Mesenchymal stem cell (in vitro differentiated cells and primary cell): ENCODE measurements at regions not wholly inside any gene's neighbourhood (a gene's known extent, or its start where the extent isn't known, plus 50 kb on each side); places are given as distances from the start of the nearest gene placed in this dataset.

Experiments
- DNase-seq: peaks from one replicate; pipeline ENCODE4 v3.0.0-alpha.2; 2013
- H2AFZ ChIP-seq: one replicate; pipeline ENCODE4 v1.6.1; 2013; ENCODE audit warnings: low read depth, mild to moderate bottlenecking, control low read depth, inconsistent platforms, low read length, moderate library complexity
- H2AK5ac ChIP-seq: 2 replicates; pipeline ENCODE4 v1.6.1; 2013; ENCODE audit warnings: low read length, moderate library complexity, mild to moderate bottlenecking, inconsistent platforms; ENCODE audit not compliant: severe bottlenecking
- H2BK120ac ChIP-seq: one replicate; pipeline ENCODE4 v1.6.1; 2013; ENCODE audit warnings: low read depth, mild to moderate bottlenecking, inconsistent platforms, low read length, moderate library complexity
- H2BK12ac ChIP-seq, 2 experiments: one replicate each; pipeline ENCODE4 v1.6.1; 2013; ENCODE audit warnings: inconsistent platforms in 2 of 2, low read length in 2 of 2, mild to moderate bottlenecking in 2 of 2, moderate library complexity in 2 of 2, control low read depth in 1 of 2
- H2BK15ac ChIP-seq: one replicate; pipeline ENCODE4 v1.6.1; 2013; ENCODE audit warnings: mild to moderate bottlenecking, low read depth, inconsistent platforms; ENCODE audit not compliant: poor library complexity, severe bottlenecking
- H2BK5ac ChIP-seq: 2 replicates; pipeline ENCODE4 v1.6.1; 2013; ENCODE audit warnings: low read depth, mild to moderate bottlenecking, low read length, control low read depth, inconsistent platforms; ENCODE audit not compliant: poor library complexity, severe bottlenecking
- H3K14ac ChIP-seq, 2 experiments: one replicate each; pipeline ENCODE4 v1.6.1; 2013; ENCODE audit warnings: inconsistent platforms in 2 of 2, low read length in 2 of 2, control low read depth in 1 of 2, mild to moderate bottlenecking in 1 of 2, moderate library complexity in 1 of 2
- H3K18ac ChIP-seq, 2 experiments: one replicate each; pipeline ENCODE4 v1.6.1; 2013; ENCODE audit warnings: inconsistent platforms in 2 of 2, low read length in 2 of 2, control low read depth in 1 of 2, low read depth in 1 of 2, mild to moderate bottlenecking in 1 of 2
- H3K23ac ChIP-seq, 2 experiments: one replicate each; pipeline ENCODE4 v1.6.1; 2013; ENCODE audit warnings: inconsistent platforms in 2 of 2, low read length in 2 of 2, mild to moderate bottlenecking in 2 of 2, moderate library complexity in 2 of 2, control low read depth in 1 of 2
- H3K27ac ChIP-seq: 2 replicates; pipeline ENCODE4 v1.5.1; 2013; ENCODE audit warnings: mild to moderate bottlenecking, moderate library complexity, low read length, control low read depth, inconsistent platforms; ENCODE audit not compliant: poor library complexity, severe bottlenecking
- H3K27me3 ChIP-seq, 2 experiments: 2 replicates each; pipeline versions ENCODE4 v1.6.1 to v1.7.0; 2013; ENCODE audit warnings: low read length in 2 of 2, mild to moderate bottlenecking in 2 of 2, moderate library complexity in 2 of 2, control low read depth in 1 of 2, inconsistent platforms in 1 of 2; ENCODE audit not compliant: control insufficient read depth in 1 of 2, insufficient read depth in 1 of 2
- H3K36me3 ChIP-seq, 2 experiments: 2 replicates each; pipeline versions ENCODE4 v1.6.1 to v1.7.0; 2013; ENCODE audit warnings: low read length in 2 of 2, control low read depth in 1 of 2, inconsistent platforms in 1 of 2, low read depth in 1 of 2, mild to moderate bottlenecking in 1 of 2; ENCODE audit not compliant: insufficient read depth in 2 of 2, control insufficient read depth in 1 of 2
- H3K4ac ChIP-seq, 2 experiments: one replicate each; pipeline ENCODE4 v1.6.1; 2013; ENCODE audit warnings: inconsistent platforms in 2 of 2, low read length in 2 of 2, mild to moderate bottlenecking in 2 of 2, moderate library complexity in 2 of 2, control low read depth in 1 of 2, low read depth in 1 of 2
- H3K4me1 ChIP-seq: 2 replicates; pipeline ENCODE4 v1.6.1; 2013; ENCODE audit warnings: low read depth, low read length, control low read depth; ENCODE audit not compliant: control insufficient read depth, insufficient read depth
- H3K4me2 ChIP-seq: 2 replicates; pipeline ENCODE4 v1.6.1; 2013; ENCODE audit warnings: low read length, mild to moderate bottlenecking, inconsistent platforms; ENCODE audit not compliant: poor library complexity, severe bottlenecking
- H3K4me3 ChIP-seq, 2 experiments: 2 replicates each; pipeline versions ENCODE4 v1.5.1 to v1.7.0; 2013; ENCODE audit warnings: low read length in 2 of 2, mild to moderate bottlenecking in 2 of 2, control low read depth in 1 of 2, low read depth in 1 of 2; ENCODE audit not compliant: insufficient read depth in 1 of 2
- H3K79me1 ChIP-seq: replicated peaks from 2 replicates; pipeline ENCODE4 v1.6.1; 2013; ENCODE audit warnings: mild to moderate bottlenecking, control low read depth, low read length, inconsistent platforms; ENCODE audit not compliant: poor library complexity, severe bottlenecking
- H3K9ac ChIP-seq: 2 replicates; pipeline ENCODE4 v1.7.0; 2013; ENCODE audit warnings: mild to moderate bottlenecking, low read length, moderate library complexity
- H3K9me3 ChIP-seq: 2 replicates; pipeline ENCODE4 v1.7.0; 2013; ENCODE audit warnings: mild to moderate bottlenecking, low read length; ENCODE audit not compliant: control insufficient read depth
- H4K8ac ChIP-seq: one replicate; pipeline ENCODE4 v1.6.1; 2013; ENCODE audit warnings: inconsistent platforms, mild to moderate bottlenecking, low read length, moderate library complexity
- H4K91ac ChIP-seq: one replicate; pipeline ENCODE4 v1.6.1; 2013; ENCODE audit warnings: mild to moderate bottlenecking, low read length, inconsistent platforms
- WGBS: methylation state at CpG from one replicate; pipeline ENCODE4 v1.1.7; 2013; ENCODE audit warnings: mixed read lengths; 5-methylcytosine and 5-hydroxymethylcytosine counted together

GRCh38 chr4:64822405-64822804 lies 413.2 kb upstream of the TECRL start:
- H2BK15ac ChIP-seq: no peak overlapping the region
- H2BK120ac ChIP-seq: no peak overlapping the region
- H2AK5ac ChIP-seq: no peak overlapping the region
- H3K4me2 ChIP-seq: no peak overlapping the region
- H3K4ac ChIP-seq: no peak overlapping the region
- no peak overlapping the region for H4K91ac ChIP-seq
- H3K23ac ChIP-seq: no peak overlapping the region
- no peak overlapping the region for H3K18ac ChIP-seq
- no peak overlapping the region for H2AFZ ChIP-seq
- no peaks in the 10 kb centered on the region for H3K79me1 ChIP-seq
- H3K9ac ChIP-seq: no peak overlapping the region
- H4K8ac ChIP-seq: no peak overlapping the region
- no peak overlapping the region for H2BK5ac ChIP-seq
- H2BK12ac ChIP-seq: no peak overlapping the region
- DNase-seq: no peak
- no peaks in the 10 kb centered on the region for H3K4me1 ChIP-seq
- H3K14ac ChIP-seq: no peak overlapping the region
- H3K27ac ChIP-seq: no peak overlapping the region
- no peaks in the 10 kb centered on the region for H3K36me3 ChIP-seq
- peaks cover 4% of the 10 kb centered on the region for H3K9me3 ChIP-seq
- H3K27me3 ChIP-seq: no peaks in the 10 kb centered on the region
- H3K4me3 ChIP-seq: no peak overlapping the region

GRCh38 chr4:64821219-64821976 lies 412.1 kb upstream of the TECRL start:
- no peak overlapping the region for H4K91ac ChIP-seq
- H3K27me3 ChIP-seq: no peaks in the 10 kb centered on the region
- no peak overlapping the region for H3K27ac ChIP-seq
- H2BK120ac ChIP-seq: no peak overlapping the region
- H3K9ac ChIP-seq: no peak overlapping the region
- no peak overlapping the region for H2BK15ac ChIP-seq
- no peak overlapping the region for H2AK5ac ChIP-seq
- H3K36me3 ChIP-seq: no peaks in the 10 kb centered on the region
- H3K79me1 ChIP-seq: no peaks in the 10 kb centered on the region
- no peak overlapping the region for H2AFZ ChIP-seq
- no peak overlapping the region for H3K4me3 ChIP-seq
- no peak overlapping the region for H3K4ac ChIP-seq
- H3K4me2 ChIP-seq: no peak overlapping the region
- H3K14ac ChIP-seq: no peak overlapping the region
- DNase-seq: no peak
- H2BK5ac ChIP-seq: no peak overlapping the region
- WGBS: 86% methylated on average over 2 of the region's 6 CpGs
- H3K4me1 ChIP-seq: no peaks in the 10 kb centered on the region
- H2BK12ac ChIP-seq: no peak overlapping the region
- H3K23ac ChIP-seq: no peak overlapping the region
- peaks cover 4% of the 10 kb centered on the region for H3K9me3 ChIP-seq
- H4K8ac ChIP-seq: no peak overlapping the region
- no peak overlapping the region for H3K18ac ChIP-seq

- Histone ChIP-seq H2AFZ (no peak overlapping the region), H2BK120ac (no peak overlapping the region), H3K27ac (no peak overlapping the region)
Measured at GRCh38 chr4:64814616-64815015, 405.4 kb upstream of the TECRL start.

GRCh38 chr4:64807821-64808220 lies 398.6 kb upstream of the TECRL start:
- H4K91ac ChIP-seq: no peak overlapping the region
- no peak overlapping the region for H2BK5ac ChIP-seq
- H3K4ac ChIP-seq: no peak overlapping the region
- H3K18ac ChIP-seq: no peak overlapping the region
- no peak for DNase-seq
- H2AFZ ChIP-seq: no peak overlapping the region
- no peak overlapping the region for H3K27ac ChIP-seq
- WGBS: no CpG with 5 or more reads among the region's 2 CpGs
- H2BK15ac ChIP-seq: no peak overlapping the region
- no peak overlapping the region for H3K14ac ChIP-seq
- no peak overlapping the region for H2BK120ac ChIP-seq
- H2AK5ac ChIP-seq: no peak overlapping the region
- H3K27me3 ChIP-seq: no peaks in the 10 kb centered on the region
- H3K4me3 ChIP-seq: no peak overlapping the region
- H2BK12ac ChIP-seq: no peak overlapping the region
- no peaks in the 10 kb centered on the region for H3K79me1 ChIP-seq
- H3K9ac ChIP-seq: no peak overlapping the region
- no peaks in the 10 kb centered on the region for H3K36me3 ChIP-seq
- no peak overlapping the region for H3K23ac ChIP-seq
- no peak overlapping the region for H4K8ac ChIP-seq
- H3K4me2 ChIP-seq: no peak overlapping the region
- H3K4me1 ChIP-seq: no peaks in the 10 kb centered on the region
- H3K9me3 ChIP-seq: no peaks in the 10 kb centered on the region

More at GRCh38 chr4:64814616-64815015, 405.4 kb upstream of the TECRL start:
- no peak overlapping the region for H4K8ac ChIP-seq
- H3K14ac ChIP-seq: no peak overlapping the region
- no peak overlapping the region for H2BK15ac ChIP-seq
- H3K23ac ChIP-seq: no peak overlapping the region
- no peak overlapping the region for H2BK5ac ChIP-seq
- H3K4me3 ChIP-seq: no peak overlapping the region
- H2BK12ac ChIP-seq: no peak overlapping the region
- H2AK5ac ChIP-seq: no peak overlapping the region
- H3K4ac ChIP-seq: no peak overlapping the region
- no peaks in the 10 kb centered on the region for H3K9me3 ChIP-seq
- no peaks in the 10 kb centered on the region for H3K4me1 ChIP-seq
- DNase-seq: no peak
- no CpG with 5 or more reads among the region's 2 CpGs for WGBS
- H3K9ac ChIP-seq: no peak overlapping the region
- H3K27me3 ChIP-seq: no peaks in the 10 kb centered on the region
- H3K18ac ChIP-seq: no peak overlapping the region
- H4K91ac ChIP-seq: no peak overlapping the region
- H3K79me1 ChIP-seq: no peaks in the 10 kb centered on the region
- no peaks in the 10 kb centered on the region for H3K36me3 ChIP-seq
- H3K4me2 ChIP-seq: no peak overlapping the region
